ENCODE measurements at regions not wholly inside any gene's neighbourhood (a gene's known extent, or its start where the extent isn't known, plus 50 kb on each side); places are given as distances from the start of the nearest gene placed in this dataset.
"Not testable (repeated sequence)": the region's sequence is repeated elsewhere in the genome, so short reads cannot be mapped to it uniquely, and the experiment has no call there.

GRCh38 chr4:32939222-32939621 is 2219.1 kb downstream of the PCDH7 start:
- not testable (repeated sequence) for DNase-seq

DNA sequence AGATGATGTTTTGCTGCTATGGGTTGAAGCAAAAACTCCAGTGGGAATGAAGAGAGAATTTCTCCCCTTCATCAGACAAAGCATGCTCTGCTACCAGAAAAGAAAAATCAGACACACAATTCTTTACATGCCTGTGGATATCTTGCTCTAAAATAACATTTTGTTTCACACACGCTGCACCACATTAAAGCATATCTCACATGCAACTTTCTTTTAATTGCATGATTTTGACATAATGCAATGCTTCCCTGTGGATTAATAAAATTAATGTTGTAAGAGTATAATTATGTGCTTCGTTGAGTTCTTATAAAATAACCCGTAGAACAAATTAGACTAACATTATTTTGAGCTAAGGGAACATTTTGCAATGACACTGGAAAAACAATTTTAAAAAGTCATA is 2230.7 kb downstream of the PCDH7 start:
- no peak for DNase-seq

DNA sequence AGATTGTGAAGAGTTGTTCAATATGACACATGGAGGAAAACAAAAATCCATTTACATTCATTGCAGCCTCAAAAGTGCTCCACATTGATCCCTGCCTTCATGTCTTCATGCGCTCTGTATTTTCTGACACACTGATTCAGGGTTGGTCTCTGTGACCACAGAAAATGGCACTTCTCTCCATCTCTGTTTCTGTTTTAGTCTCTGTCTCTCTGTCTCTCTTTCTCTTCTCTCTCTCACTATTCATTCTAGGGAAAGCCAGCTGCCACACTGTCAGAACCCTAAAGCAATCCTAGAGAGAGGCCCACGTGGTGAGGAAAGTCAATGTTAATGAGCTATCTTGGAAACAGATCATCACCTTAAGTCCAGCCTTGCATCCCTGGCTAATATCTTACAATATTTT is 2238.4 kb downstream of the PCDH7 start:
- DNase-seq, result no peak

DNA sequence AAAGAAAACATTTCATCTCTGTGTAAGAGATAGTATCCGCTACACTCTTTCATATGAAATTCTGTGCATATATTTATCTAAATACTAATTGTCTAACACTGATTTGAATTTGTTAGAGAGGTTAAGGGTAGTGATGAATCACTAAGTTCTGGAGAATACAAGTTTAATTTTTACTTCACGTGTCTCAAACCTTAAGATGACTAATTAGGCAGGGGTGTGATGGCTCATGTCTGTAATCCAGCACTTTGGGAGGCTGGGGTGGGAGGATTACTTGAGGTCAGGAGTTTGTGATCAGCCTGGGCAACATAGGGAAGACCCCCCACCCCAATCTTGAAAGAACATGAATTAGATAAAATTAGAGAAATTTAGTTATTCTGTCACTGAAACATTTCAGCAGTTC is 2241.9 kb downstream of the PCDH7 start:
- DNase-seq, result no peak

DNA sequence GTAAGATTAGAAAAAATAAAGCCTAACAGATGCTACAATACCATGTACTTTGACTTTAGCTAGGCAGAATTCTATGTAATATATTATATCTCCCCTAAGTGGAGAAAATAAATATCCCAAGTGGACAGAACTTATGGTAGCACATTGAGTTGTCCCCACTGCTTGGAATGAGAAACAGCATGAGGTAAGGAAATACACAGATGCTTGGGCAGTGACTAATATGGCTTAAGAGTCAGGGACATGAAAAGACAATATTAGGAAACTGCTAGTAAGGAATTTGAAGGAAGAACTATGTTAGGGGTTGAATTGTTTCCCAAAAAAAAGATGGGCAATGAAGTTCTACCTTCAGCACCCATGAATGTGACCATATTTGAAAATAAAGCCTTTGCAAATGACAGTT is 2265.1 kb downstream of the PCDH7 start:
- DNase-seq, result no peak

DNA sequence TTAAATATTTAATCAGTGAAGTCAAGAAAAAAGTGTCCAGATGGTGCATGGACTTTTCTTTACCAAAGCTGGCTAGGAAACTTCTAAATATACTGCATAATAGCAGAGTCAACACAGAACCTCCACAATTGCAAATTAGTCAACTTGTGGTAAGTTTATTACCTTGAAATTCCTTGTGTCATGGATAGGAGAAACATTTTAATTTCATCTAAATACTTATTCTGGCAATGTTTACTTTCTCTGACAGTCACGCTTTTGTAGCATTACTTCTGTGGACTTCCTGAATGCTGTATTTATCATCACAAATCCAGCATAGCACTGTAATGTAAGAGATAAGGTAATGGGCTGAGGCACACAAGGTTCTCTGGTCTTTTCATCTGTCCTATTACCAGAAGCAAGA is 2266.1 kb downstream of the PCDH7 start:
- DNase-seq, result no peak

DNA sequence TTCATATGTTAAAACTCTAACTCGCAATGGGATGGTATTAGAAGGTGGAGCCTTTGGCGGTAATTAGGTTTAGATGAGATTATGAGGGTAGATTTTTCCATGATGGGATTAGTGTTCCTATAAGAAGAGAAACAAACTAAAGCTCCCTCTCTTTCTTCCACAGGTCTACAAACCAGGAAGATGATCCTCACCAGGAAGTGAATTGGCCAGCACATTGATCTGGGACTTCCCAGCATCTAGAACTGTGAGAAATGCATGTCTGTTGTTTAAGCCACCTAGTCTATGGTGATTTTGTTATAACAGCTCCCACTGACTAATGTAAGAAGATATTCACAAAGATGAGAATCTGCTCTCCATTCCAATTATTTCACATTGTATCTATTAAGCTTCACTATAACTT is 2266.9 kb downstream of the PCDH7 start:
- DNase-seq, result no peak

DNA sequence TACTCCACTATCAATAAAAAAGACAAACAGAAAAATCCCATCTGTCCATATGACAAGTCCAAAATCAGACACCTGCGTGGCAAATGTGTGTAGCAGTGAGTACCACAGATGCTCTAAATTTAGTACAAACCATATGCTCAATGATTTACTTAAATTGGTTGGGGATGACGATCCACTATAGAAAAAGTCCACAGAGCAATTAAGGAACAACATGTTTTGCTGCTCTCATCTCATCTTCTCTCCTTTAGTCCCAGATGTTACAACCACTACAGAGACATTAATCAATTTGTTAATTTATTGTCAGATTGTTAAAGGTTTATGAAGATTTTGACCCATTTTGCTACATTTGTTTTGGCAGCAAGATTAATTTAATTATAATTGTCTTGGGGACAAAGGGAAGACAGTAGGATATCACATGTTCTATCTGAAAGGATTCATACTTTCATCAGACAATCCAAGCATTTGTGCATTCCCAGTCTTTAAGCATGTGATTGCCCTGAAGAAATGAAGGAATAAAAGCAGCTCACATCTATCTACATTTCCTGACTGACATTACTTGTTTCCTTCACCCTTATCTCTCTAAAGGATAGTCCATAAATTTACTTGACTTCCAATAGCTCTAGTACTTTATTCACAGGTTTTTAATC is 2268.1 kb downstream of the PCDH7 start:
- no peak for DNase-seq

DNA sequence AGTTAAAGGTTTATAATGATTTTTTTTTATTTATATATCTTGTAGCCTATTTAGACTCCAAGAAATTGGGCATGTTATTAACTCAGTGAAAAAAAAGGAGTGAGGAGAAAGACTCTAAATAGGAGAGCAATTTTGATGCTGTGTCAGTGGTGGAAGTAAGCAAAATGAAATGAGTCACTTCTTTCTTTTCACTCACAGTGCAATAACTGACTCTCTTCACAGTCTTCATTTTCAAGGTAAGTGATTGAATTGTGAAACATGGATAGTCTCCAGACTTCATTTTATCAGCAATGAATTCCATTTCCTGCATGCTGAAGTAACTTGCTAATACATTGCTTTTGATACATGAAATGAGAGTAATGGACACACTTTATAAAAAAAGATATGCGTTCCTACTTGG is 2271.5 kb downstream of the PCDH7 start:
- DNase-seq, result no peak

GRCh38 chr4:32994981-32995881 is 2275.1 kb downstream of the PCDH7 start:
- no peak for DNase-seq

DNA sequence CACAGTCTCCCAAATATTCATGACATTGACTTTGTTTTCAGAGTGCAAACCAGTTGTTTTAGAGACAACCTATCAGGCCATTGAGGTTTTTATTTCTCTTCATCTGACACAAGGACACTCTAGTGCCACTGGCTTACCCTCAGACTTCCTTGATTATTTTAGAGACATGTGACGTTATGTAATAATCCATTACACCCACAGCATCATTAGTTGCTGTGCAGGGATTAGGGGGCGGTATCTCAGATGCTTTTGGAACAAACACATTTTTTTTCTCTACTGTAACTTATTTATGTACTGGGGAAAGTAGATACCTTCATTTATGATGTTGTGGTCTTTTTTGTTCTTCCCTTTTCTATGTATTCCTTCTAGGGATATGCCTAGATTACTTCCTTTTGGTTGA is 2293.1 kb downstream of the PCDH7 start:
- DNase-seq, result no peak

DNA sequence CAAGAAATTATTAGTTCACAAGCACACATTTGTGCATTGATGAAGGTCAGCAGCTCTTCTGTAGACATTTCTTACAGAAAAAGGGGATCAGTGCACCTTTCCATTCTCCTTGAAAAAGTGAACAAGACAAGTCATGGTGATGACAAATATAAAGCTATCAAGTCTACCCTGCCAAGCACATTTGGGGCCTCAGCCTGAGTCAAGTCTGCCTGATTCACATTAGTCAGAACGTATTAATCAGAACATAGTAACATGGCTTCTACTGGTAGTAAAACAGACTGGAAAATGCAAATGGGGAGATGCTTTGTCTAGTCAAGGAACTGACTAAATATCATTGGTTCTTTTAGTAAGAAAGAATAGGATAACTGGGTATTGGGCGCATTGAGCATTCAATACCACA is 2305.1 kb downstream of the PCDH7 start:
- no peak for DNase-seq

DNA sequence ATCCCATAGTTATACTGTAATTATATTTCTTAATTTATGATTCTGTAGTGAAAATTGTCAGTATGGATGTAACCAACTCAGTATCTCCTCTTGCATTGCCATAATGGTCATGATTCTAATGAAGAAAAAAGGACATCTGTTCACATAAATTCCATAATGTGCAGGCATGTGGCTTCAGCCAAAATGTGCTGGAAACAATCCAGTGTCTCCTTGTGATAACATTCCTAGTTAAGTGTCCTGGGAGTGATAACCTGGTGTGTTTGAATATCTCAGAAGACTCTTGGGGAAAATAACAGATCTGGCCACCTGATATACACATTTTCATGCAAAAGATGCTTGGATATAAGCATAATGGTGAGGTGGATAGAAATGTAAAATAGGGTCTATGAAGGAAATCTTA is 2309.8 kb downstream of the PCDH7 start:
- no peak for DNase-seq

- no peak for DNase-seq
Observed at GRCh38 chr4:33031328-33031727, 2311.2 kb downstream of the PCDH7 start.

GRCh38 chr4:33037464-33037863 is 2317.3 kb downstream of the PCDH7 start:
- DNase-seq, result no peak

DNA sequence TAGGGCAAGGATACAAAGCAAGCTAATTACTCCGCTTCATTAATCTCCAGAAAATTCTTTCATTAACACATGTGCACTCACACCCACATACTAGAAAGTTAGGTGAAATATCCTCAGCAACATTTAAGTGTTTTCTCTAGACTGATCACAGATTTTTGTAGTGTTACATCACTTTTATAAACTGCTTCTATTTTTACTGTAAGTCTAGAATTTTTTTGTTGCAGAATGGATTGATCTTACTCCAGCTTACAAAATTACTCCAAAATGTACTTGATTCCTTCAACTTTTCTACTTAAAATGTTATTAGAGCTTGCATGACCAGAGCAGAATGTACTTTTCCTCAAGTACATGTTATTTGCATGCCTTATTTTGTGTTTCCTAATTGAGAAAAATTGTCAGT is 2325.2 kb downstream of the PCDH7 start:
- DNase-seq, result no peak

DNA sequence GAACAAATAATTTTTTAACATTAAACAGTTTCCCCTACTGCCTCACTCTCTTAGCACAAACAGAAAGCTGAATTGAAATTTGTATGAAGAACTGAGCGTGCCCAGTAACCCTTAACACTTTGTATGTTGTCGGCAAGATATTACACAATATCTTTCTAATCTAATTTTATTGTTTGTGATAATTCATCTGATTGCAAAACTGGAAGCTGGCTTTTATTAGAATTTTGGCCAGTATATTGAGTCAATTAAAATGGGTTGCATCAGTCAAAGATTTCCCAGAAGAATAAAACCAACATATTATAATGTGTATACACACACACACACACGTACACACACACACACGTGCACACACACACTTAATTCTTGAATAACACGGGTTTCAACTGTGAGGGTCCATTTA is 2332.1 kb downstream of the PCDH7 start:
- no peak for DNase-seq

- no peak for DNase-seq
Observed at GRCh38 chr4:33054161-33054560, 2334.0 kb downstream of the PCDH7 start.

- no peak for DNase-seq
Observed at GRCh38 chr4:33054656-33055196, 2334.6 kb downstream of the PCDH7 start.

DNA sequence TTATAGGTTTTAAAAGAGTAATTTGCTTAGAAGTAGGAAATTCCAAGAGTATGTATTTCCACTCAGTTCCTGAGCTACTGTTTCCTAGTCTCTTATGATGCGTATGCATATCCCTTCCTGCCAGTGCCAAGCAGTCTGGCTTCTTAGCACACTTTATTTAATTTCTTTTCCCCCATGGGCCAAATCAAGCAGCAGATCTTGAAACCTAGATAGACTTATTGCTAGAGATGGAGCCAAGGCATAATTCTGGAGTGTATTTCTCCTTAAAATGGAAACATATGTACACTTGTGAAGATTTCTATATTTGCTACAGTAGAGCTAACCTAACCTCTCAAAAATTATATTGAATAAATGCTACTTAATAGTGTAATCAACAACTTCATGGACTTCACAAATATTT is 2337.6 kb downstream of the PCDH7 start:
- DNase-seq, result no peak

- DNase-seq, result no peak
Observed at GRCh38 chr4:33058998-33059397, 2338.8 kb downstream of the PCDH7 start.

DNA sequence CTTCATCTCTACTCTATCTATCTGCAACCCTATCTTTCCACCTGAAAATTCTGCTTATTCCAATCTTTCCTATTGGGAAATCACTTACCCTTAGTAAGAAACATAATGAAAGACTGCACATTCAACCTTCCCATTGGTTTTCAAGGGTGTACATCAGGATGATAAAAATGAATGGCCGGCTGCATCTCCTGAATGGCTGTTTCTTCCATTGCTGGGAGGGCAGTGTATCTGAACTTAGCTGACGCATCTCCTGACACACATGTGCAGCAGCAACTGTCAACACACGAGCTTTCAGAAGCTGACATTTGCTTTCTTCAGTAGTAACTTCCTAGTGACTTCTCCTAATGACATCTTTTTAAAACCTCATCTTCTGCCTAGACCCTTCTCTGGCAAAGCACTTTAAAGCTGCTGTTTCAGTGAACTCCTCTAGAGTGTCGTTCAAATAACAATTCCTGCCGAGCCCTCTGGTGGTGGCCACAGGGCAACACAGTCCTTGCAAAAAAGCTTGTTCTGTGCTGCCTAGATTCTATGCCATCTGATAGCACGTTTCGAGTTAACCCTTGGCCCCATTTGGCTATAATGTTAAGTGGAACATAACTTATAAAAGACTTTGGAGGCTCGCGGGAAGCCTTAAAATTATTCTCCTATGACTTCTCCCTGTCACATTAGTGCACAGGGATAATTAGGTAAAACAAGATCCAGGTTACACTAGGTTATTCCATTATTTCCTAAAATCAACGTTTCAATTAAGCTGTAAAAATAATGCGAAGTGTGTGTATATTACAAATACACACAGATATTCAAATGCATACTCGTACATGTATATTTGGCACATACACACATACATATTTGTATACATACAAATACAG is 2340.7 kb downstream of the PCDH7 start:
- DNase-seq, result peak; percentile 30

- DNase-seq, result no peak
Observed at GRCh38 chr4:33061727-33062126, 2341.6 kb downstream of the PCDH7 start.
